Astrocyte of the spinal cord (primary cell): ENCODE measurements at regions not wholly inside any gene's neighbourhood (a gene's known extent, or its start where the extent isn't known, plus 50 kb on each side); places are given as distances from the start of the nearest gene placed in this dataset.

Experiments used
- DNase-seq: peaks from one replicate; pipeline ENCODE4 v3.0.0; 2011; ENCODE audit warnings: low read depth, low spot score
- H3K4me3 ChIP-seq: 2 replicates; pipeline ENCODE4 v1.5.1; 2011; ENCODE audit warnings: low read depth, mild to moderate bottlenecking, low read length, moderate library complexity
- in situ Hi-C: cut with HindIII; loops from 2 replicates; pipeline ENCODE4 v1.10.0; 2017; ENCODE audit warnings: low sequenced_read_pairs
- TF ChIP-seq, protein P1 (sequence below): IDR thresholded peaks from 2 replicates; pipeline ENCODE4 v1.5.1; 2012; ENCODE audit warnings: low read depth, mild to moderate bottlenecking, low read length, inconsistent platforms

GRCh38 chr5:56506211-56506965 lies 273.3 kb upstream of the ANKRD55 start:
- in situ Hi-C loops: no loop called here
- DNase-seq: no peak
- TF ChIP-seq, protein P1, sequence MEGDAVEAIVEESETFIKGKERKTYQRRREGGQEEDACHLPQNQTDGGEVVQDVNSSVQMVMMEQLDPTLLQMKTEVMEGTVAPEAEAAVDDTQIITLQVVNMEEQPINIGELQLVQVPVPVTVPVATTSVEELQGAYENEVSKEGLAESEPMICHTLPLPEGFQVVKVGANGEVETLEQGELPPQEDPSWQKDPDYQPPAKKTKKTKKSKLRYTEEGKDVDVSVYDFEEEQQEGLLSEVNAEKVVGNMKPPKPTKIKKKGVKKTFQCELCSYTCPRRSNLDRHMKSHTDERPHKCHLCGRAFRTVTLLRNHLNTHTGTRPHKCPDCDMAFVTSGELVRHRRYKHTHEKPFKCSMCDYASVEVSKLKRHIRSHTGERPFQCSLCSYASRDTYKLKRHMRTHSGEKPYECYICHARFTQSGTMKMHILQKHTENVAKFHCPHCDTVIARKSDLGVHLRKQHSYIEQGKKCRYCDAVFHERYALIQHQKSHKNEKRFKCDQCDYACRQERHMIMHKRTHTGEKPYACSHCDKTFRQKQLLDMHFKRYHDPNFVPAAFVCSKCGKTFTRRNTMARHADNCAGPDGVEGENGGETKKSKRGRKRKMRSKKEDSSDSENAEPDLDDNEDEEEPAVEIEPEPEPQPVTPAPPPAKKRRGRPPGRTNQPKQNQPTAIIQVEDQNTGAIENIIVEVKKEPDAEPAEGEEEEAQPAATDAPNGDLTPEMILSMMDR: no peak
- H3K4me3 ChIP-seq: no peak overlapping the region

DNA sequence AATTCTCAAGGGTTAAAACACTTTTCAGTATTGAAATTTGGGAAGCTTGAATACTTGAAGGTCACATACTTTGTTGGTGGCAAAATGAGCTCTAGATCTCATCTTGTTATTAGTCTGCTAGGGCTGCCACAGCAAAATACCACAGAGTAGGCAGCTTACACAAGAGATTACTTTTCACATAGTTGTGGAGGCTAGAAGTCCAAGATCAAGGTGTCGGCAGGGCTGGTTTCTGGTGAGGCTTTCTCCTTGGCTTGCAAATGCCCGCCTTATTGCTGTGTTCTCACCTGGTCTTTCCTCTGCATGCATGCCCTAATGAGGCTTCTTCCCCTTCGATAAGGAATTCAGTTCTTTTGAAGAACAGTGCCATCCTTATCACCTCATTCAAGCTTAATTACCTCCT lies 270.8 kb upstream of the ANKRD55 start:
- DNase-seq: no peak
- no peak overlapping the region for H3K4me3 ChIP-seq
- in situ Hi-C loops: no loop called here
- TF ChIP-seq, protein P1: no peak

DNA sequence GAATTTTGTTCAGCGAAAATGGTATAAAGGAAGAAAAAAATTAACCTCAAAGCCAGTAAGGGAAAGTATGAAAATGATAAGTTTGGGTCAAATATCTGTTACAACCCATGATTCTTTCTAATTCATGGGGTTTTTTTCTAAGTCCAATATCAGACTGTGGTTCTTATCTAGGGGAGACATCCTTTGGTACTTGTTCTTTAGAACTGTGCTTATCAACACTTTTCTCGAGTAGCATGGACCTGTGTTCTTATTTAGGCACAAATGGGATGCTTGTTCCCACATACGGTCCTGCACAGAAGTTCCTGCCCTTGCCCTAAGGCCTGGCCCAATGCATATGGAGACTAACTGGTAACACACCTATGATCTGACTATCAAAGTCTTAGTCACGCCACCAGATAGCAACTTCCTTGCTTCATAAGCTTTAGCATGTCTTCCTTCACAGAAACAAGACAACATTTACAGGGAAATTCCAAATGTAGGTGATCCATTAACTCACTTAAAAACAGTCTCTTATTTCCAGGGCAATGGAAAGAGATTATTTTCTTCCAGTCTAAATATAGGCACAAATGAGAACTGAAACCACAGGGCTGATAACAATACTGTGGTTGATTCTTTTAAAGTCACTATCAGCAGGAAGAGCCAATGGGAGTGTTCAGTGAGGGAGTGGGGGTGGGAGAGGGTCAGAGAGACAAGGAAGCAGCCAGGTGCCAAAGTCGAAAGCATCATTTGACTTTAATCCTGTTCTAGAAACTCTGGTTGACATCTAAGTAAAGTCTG lies 268.8 kb upstream of the ANKRD55 start:
- DNase-seq: peak; percentile 6
- H3K4me3 ChIP-seq: no peak overlapping the region
- TF ChIP-seq, protein P1: no peak
- in situ Hi-C loops: no loop called here

DNA sequence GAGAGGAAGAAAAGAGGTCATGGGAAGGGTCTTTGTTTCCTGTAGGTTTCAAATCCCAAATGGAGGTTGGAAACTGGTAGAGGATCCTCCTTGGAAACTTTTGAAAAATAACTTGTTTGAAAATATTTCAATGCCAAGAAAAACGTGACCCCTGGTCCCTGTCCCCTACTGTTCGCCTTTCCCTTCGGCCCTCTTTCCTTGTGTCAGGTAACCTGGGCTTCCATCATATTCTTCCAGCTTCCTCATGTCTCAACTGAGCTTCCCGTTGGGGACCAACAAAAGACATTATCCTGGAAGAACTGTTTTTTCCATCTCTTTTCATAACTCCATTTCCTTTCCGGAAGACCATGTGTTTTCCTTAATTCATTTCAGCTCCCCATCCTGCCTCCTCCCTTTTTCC lies 266.8 kb upstream of the ANKRD55 start:
- in situ Hi-C loops: no loop called here
- no peak for DNase-seq
- TF ChIP-seq, protein P1: no peak
- H3K4me3 ChIP-seq: no peak overlapping the region

- in situ Hi-C loops: no loop called here
- no peak overlapping the region for H3K4me3 ChIP-seq
- TF ChIP-seq, protein P1: no peak
These were observed 266.4 kb upstream of the ANKRD55 start for GRCh38 chr5:56499491-56499890.

GRCh38 chr5:56498759-56499395 lies 265.7 kb upstream of the ANKRD55 start:
- in situ Hi-C loops: no loop called here
- no peak overlapping the region for H3K4me3 ChIP-seq
- TF ChIP-seq, protein P1: no peak
- DNase-seq: no peak

More at GRCh38 chr5:56499491-56499890, 266.4 kb upstream of the ANKRD55 start:
- DNase-seq: no peak
